ENCODE measurements at regions not wholly inside any gene's neighbourhood (a gene's known extent, or its start where the extent isn't known, plus 50 kb on each side); places are given as distances from the start of the nearest gene placed in this dataset.

GRCh38 chr1:222975472-222976122 is 160.8 kb downstream of the DISP1 start (continued):
- TF ChIP-seq EGR1 (IDR thresholded peaks at IDR 0.05; ENCODE audit: borderline replicate concordance, low read depth, low read length) (no peak), TAF1 (IDR thresholded peaks at IDR 0.05; ENCODE audit: low read depth, low read length) (no peak), KDM1A (IDR thresholded peaks at IDR 0.05; ENCODE audit: borderline replicate concordance, low read length) (no peak)
